Prostate gland (tissue), 2 donors: ENCODE measurements at regions not wholly inside any gene's neighbourhood (a gene's known extent, or its start where the extent isn't known, plus 50 kb on each side); places are given as distances from the start of the nearest gene placed in this dataset.

Experiments used
- DNase-seq: peaks from one replicate; pipeline ENCODE4 v3.0.0-alpha.2; 2019; ENCODE audit warnings: low spot score
- H3K27ac ChIP-seq, 2 donors: fragments of 200-600 bp; sonication (generic); 2 replicates each; pipeline ENCODE4 v1.5.1; 2017 to 2019
- H3K27me3 ChIP-seq: fragments of 200-600 bp; sonication (generic); replicated peaks from 2 replicates; pipeline ENCODE4 v1.5.1; 2019; ENCODE audit not compliant: insufficient read depth
- H3K36me3 ChIP-seq, 2 donors: fragments of 200-600 bp; sonication (generic); 1 replicate in 1 of 2; 2 replicates in 1 of 2; pipeline versions ENCODE4 v1.5.1 to v1.8.1; 2017 to 2019
- H3K4me1 ChIP-seq: fragments of 200-600 bp; sonication (generic); replicated peaks from 2 replicates; pipeline ENCODE4 v1.5.1; 2019
- H3K4me3 ChIP-seq, 2 donors: fragments of 200-600 bp; sonication (generic); 2 replicates each; pipeline ENCODE4 v1.5.1; 2017 to 2019
- H3K9me3 ChIP-seq: fragments of 200-600 bp; sonication (generic); 2 replicates; pipeline ENCODE4 v1.5.1; 2017
- POLR2A ChIP-seq: fragments of 450-650 bp; IDR thresholded peaks from one replicate; pipeline ENCODE4 v1.6.1; 2016; ENCODE audit warnings: antibody characterized with exemption, mild to moderate bottlenecking
- POLR2AphosphoS5 ChIP-seq: sonication (generic); formaldehyde crosslinking; IDR thresholded peaks from one replicate; pipeline ENCODE4 v1.6.1; 2017; ENCODE audit warnings: antibody characterized with exemption
- WGBS: methylation state at CpG from one replicate; pipeline ENCODE4 v1.1.5; 2018; 5-methylcytosine and 5-hydroxymethylcytosine counted together
- intact Hi-C: fragments of 100-400 bp; cut with DNase I; formaldehyde crosslinking; loops from one replicate; pipeline ENCODE4 v1.14.2; 2022
- TF ChIP-seq, protein P1 (sequence below), 4 experiments: fragments of 200-600 bp in 2 of 4; fragments of 450-650 bp in 2 of 4; sonication (generic) in 2 of 4; IDR thresholded peaks; 1 replicate in 3 of 4; 2 replicates in 1 of 4; pipeline ENCODE4 v1.5.1; 2016 to 2019; ENCODE audit warnings: antibody characterized with exemption in 4 of 4, mild to moderate bottlenecking in 2 of 4, moderate library complexity in 2 of 4

- Histone ChIP-seq H3K36me3 (no peaks in the 10 kb centered on the region), H3K4me1 (no peaks in the 10 kb centered on the region), H3K9me3 (no peaks in the 10 kb centered on the region), H3K27me3 (no peaks in the 10 kb centered on the region), H3K27ac (no peak overlapping the region), H3K4me3 (no peak overlapping the region)
- TF ChIP-seq, protein P1, sequence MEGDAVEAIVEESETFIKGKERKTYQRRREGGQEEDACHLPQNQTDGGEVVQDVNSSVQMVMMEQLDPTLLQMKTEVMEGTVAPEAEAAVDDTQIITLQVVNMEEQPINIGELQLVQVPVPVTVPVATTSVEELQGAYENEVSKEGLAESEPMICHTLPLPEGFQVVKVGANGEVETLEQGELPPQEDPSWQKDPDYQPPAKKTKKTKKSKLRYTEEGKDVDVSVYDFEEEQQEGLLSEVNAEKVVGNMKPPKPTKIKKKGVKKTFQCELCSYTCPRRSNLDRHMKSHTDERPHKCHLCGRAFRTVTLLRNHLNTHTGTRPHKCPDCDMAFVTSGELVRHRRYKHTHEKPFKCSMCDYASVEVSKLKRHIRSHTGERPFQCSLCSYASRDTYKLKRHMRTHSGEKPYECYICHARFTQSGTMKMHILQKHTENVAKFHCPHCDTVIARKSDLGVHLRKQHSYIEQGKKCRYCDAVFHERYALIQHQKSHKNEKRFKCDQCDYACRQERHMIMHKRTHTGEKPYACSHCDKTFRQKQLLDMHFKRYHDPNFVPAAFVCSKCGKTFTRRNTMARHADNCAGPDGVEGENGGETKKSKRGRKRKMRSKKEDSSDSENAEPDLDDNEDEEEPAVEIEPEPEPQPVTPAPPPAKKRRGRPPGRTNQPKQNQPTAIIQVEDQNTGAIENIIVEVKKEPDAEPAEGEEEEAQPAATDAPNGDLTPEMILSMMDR (IDR thresholded peaks at IDR 0.05): no peak
- TF ChIP-seq POLR2AphosphoS5 (no peak), POLR2A (no peak)
- DNase-seq: no peak
- intact Hi-C loops: no loop called here
- WGBS: 72% methylated on average over 3 of the region's 3 CpGs
These were observed 72.6 kb upstream of the COX10 start for GRCh38 chr17:13996748-13997147.

DNA sequence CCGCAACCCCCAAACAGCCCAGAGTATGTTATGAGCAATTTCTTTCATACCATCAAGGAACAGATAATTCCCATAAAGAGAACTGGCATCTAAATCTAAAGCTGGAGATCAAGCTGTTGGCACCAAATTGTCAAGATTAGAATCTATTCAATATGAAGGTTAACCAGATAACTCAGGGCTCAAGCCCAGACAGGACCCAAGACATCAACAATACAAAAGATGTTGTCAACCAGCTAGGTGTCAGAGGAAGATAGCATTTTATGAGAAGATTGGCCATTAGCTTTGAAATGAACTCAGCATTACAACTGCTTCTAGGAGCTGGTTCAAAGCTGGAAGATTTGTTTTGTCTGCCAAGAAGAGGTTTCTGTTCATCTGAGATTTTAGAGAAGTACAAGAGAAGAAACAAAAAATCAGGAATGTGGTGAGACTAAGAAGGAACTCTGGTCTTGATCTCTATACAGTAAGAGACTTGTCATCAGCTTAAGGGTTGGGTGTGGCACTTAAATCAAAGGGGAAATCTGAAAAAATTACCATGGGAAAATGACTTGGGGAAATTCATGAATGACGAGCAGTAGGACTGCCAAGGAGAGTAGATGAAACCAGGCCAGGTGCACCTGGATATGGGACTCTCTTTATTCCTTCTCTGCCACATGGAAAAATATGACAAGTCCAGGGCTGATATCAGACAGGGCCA, 64.2 kb upstream of the COX10 start:
- H3K4me1 ChIP-seq: no peaks in the 10 kb centered on the region
- TF ChIP-seq, protein P1 (IDR thresholded peaks at IDR 0.05): no peak
- TF ChIP-seq POLR2AphosphoS5 (no peak), POLR2A (no peak)
- no peak overlapping the region for H3K27ac ChIP-seq
- WGBS: 41% methylated on average over 2 of the region's 2 CpGs
- no peaks in the 10 kb centered on the region for H3K36me3 ChIP-seq
- intact Hi-C loops: no loop called here
- H3K9me3 ChIP-seq: no peaks in the 10 kb centered on the region
- H3K4me3 ChIP-seq: no peak overlapping the region
- no peaks in the 10 kb centered on the region for H3K27me3 ChIP-seq
- no peak for DNase-seq

DNA sequence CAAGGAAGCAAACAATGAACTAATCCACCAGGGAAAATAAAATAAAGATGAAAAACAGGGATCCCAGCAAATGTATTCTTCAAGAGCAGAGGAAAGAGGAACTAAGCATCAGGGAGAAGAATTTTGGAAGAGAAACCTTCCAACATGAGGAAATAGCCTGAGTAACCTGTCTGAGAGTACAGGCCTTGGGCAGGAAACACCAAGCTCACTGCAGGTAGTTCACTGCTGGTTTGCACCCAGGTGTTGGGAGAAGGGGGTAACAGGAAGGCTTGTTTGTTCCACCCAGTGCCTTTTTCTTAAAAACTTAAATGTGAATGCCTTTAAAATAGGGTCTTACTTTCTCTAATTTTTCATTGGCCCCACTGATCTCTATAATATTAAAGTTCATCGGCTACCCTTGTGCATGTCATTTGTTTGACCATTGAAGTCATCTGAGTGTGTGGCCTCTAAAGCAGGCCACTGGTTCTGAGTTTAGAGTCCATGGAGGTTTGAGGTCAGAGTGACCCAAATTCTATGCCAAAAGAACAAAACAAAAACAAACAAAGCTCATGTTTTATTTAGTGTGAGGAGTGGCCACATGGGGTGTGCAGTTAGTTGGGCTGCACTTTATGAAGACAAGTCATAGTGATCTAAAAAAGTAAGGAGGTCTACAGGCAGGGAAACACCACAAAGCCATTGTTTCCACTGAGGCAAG, 62.9 kb upstream of the COX10 start:
- Histone ChIP-seq H3K27me3 (no peaks in the 10 kb centered on the region), H3K4me1 (no peaks in the 10 kb centered on the region), H3K27ac (no peak overlapping the region), H3K4me3 (no peak overlapping the region), H3K36me3 (no peaks in the 10 kb centered on the region), H3K9me3 (no peaks in the 10 kb centered on the region)
- intact Hi-C loops: no loop called here
- 97% methylated on average over 1 of the region's 1 CpG for WGBS
- no peak for DNase-seq
- TF ChIP-seq POLR2A: no peak
- TF ChIP-seq, protein P1 (IDR thresholded peaks at IDR 0.05): no peak
- no peak for TF ChIP-seq POLR2AphosphoS5

DNA sequence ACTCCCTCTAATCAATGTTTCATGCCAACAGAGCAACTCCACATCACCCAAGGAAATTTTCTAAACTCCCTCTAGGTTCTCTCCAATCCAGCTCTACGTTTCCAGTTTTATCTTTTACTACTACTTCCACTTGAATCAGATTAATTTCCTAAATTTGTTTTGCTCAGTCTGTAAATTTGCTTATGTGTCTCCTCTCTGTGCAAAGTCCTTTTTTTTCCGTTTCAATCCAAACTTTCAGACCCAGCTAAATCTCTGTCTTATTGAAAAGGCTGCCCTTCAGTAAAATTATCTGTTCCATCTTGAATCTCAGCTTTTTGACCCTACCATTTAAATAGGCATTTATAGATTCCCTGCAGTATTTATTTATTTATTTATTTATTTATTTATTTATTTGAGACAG, 61.4 kb upstream of the COX10 start:
- intact Hi-C loops: no loop called here
- no peak for DNase-seq
- TF ChIP-seq, protein P1 (IDR thresholded peaks at IDR 0.05): no peak
- TF ChIP-seq POLR2A: no peak
- no peak for TF ChIP-seq POLR2AphosphoS5
- WGBS: 100% methylated on average over 2 of the region's 2 CpGs
- no peaks in the 10 kb centered on the region for H3K36me3 ChIP-seq
- no peak overlapping the region for H3K4me3 ChIP-seq
- H3K4me1 ChIP-seq: no peaks in the 10 kb centered on the region
- H3K27me3 ChIP-seq: no peaks in the 10 kb centered on the region
- H3K27ac ChIP-seq: no peak overlapping the region
- H3K9me3 ChIP-seq: no peaks in the 10 kb centered on the region
